ENCODE measurements at regions not wholly inside any gene's neighbourhood (a gene's known extent, or its start where the extent isn't known, plus 50 kb on each side); places are given as distances from the start of the nearest gene placed in this dataset.
"Not testable (repeated sequence)": the region's sequence is repeated elsewhere in the genome, so short reads cannot be mapped to it uniquely, and the experiment has no call there.

GRCh38 chr11:71383461-71383860, 64.7 kb downstream of the DHCR7 start:
- no peak for DNase-seq

- DNase-seq: no peak
These were observed 66.2 kb downstream of the DHCR7 start for GRCh38 chr11:71381781-71382505.

- no peak for DNase-seq
These were observed 68.5 kb downstream of the DHCR7 start for GRCh38 chr11:71379701-71380100.

GRCh38 chr11:71373791-71374454, 74.3 kb downstream of the DHCR7 start:
- DNase-seq: no peak

- no peak for DNase-seq
These were observed 75.2 kb downstream of the DHCR7 start for GRCh38 chr11:71372693-71373657.

- no peak for DNase-seq
These were observed 76.5 kb downstream of the DHCR7 start for GRCh38 chr11:71371674-71372069.

- peak; percentile 38 for DNase-seq
These were observed 77.1 kb downstream of the DHCR7 start for GRCh38 chr11:71370895-71371673.

- DNase-seq: no peak
These were observed 78.0 kb downstream of the DHCR7 start for GRCh38 chr11:71370020-71370747.

GRCh38 chr11:71369411-71369810, 78.8 kb downstream of the DHCR7 start:
- no peak for DNase-seq

GRCh38 chr11:71368966-71369365, 79.2 kb downstream of the DHCR7 start:
- no peak for DNase-seq

GRCh38 chr11:71367756-71368155, 80.4 kb downstream of the DHCR7 start:
- DNase-seq: no peak

- not testable (repeated sequence) for DNase-seq
These were observed 80.9 kb downstream of the DHCR7 start for GRCh38 chr11:71367276-71367675.

GRCh38 chr11:71366076-71366475, 82.1 kb downstream of the DHCR7 start:
- DNase-seq: no peak

GRCh38 chr11:71365626-71366025, 82.6 kb downstream of the DHCR7 start:
- no peak for DNase-seq

- no peak for DNase-seq
These were observed 83.4 kb downstream of the DHCR7 start for GRCh38 chr11:71364806-71365205.

- no peak for DNase-seq
These were observed 84.0 kb downstream of the DHCR7 start for GRCh38 chr11:71364176-71364671.

GRCh38 chr11:71363721-71364120, 84.5 kb downstream of the DHCR7 start:
- DNase-seq: no peak

GRCh38 chr11:71358963-71359567, 89.1 kb downstream of the DHCR7 start:
- no peak for DNase-seq

GRCh38 chr11:71358122-71358728, 90.0 kb downstream of the DHCR7 start:
- DNase-seq: no peak

GRCh38 chr11:71357414-71357813, 90.8 kb downstream of the DHCR7 start:
- DNase-seq: no peak

GRCh38 chr11:71356904-71357303, 91.3 kb downstream of the DHCR7 start:
- no peak for DNase-seq

Measured in right hindlimb (tissue), 1 donor.